Astrocyte (in vitro differentiated cells and primary cell): ENCODE measurements at regions not wholly inside any gene's neighbourhood (a gene's known extent, or its start where the extent isn't known, plus 50 kb on each side); places are given as distances from the start of the nearest gene placed in this dataset.

Experiments used
- EZH2 ChIP-seq: IDR thresholded peaks from 2 replicates; pipeline ENCODE4 v1.6.1; 2012; ENCODE audit warnings: mild to moderate bottlenecking, low read length, inconsistent platforms; ENCODE audit not compliant: insufficient read depth
- TF ChIP-seq, protein P1 (sequence below): IDR thresholded peaks from 2 replicates; pipeline ENCODE4 v1.5.1; 2011; ENCODE audit warnings: low read depth, mild to moderate bottlenecking, inconsistent platforms, low read length, moderate library complexity; ENCODE audit not compliant: insufficient read depth

DNA sequence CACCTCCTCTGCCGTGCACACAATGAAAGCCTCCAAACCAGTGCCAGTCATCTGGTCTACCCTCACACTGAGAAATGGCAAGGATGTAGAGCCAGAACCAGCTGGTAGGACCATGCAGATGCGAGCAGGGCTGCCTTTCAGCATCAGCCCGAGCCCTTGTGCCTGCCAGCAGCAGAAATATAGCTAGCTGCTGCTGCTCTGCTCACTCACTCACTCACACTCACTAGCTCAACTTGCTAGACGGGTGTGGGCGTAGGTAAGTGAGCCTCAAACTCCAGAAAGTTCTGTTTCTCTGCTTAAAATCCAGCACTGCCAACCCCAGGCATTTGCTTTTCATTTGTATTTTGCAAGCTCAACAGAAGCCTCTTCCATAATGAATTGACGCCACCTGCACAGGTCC, 114.0 kb downstream of the DRD1 start:
- TF ChIP-seq, protein P1, sequence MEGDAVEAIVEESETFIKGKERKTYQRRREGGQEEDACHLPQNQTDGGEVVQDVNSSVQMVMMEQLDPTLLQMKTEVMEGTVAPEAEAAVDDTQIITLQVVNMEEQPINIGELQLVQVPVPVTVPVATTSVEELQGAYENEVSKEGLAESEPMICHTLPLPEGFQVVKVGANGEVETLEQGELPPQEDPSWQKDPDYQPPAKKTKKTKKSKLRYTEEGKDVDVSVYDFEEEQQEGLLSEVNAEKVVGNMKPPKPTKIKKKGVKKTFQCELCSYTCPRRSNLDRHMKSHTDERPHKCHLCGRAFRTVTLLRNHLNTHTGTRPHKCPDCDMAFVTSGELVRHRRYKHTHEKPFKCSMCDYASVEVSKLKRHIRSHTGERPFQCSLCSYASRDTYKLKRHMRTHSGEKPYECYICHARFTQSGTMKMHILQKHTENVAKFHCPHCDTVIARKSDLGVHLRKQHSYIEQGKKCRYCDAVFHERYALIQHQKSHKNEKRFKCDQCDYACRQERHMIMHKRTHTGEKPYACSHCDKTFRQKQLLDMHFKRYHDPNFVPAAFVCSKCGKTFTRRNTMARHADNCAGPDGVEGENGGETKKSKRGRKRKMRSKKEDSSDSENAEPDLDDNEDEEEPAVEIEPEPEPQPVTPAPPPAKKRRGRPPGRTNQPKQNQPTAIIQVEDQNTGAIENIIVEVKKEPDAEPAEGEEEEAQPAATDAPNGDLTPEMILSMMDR = no peak
- TF ChIP-seq EZH2 = no peak
